HG02981 (cell line): ENCODE measurements at regions not wholly inside any gene's neighbourhood (a gene's known extent, or its start where the extent isn't known, plus 50 kb on each side); places are given as distances from the start of the nearest gene placed in this dataset.
A peak's percentile ranks its signal among the peaks of the same experiment; 100 is the strongest.
"Not testable (repeated sequence)": the region's sequence is repeated elsewhere in the genome, so short reads cannot be mapped to it uniquely, and the experiment has no call there.

Experiments used
- ATAC-seq: cut with Tn5 transposase; IDR thresholded peaks from one replicate; pipeline ENCODE4 v1.9.1; 2021; ENCODE audit warnings: mild to moderate bottlenecking, moderate library complexity; ENCODE audit not compliant: unreplicated experiment

DNA sequence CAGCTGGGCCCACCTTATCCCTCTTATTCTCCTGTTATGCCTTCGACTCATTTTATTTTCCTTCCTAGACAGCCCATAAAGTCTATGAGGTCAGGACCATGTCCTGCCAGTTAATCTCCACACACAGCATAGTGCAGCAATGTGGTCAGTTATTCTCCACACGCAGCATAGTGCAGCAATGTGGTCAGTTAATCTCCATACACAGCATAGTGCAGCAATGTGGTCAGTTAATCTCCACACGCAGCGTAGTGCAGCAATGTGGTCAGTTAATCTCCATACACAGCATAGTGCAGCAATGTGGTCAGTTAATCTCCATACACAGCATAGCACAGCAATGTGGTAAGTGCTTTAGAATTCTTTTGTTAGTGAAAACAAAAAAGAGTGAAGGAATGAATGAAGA lies 77.8 kb downstream of the TEX36 start:
- no peak for ATAC-seq

DNA sequence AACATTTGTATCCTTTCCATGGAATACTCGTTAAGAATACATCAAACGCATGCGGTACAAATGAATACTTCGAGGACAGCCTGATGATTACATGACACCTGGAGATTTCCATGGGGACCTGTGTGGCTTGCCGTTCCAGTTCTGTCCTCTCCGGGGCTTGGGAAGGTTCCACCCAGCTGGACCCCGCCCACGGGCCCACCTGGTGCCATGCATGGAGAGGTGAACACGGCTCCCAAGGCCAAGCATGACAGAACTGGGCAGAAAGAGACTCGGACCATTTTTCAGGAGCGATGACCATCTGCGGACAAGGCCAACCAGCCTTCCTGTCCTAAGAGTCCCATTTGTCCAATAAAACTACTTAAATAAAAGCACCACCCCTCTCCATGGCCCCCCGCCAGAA lies 80.1 kb downstream of the TEX36 start:
- no peak for ATAC-seq

DNA sequence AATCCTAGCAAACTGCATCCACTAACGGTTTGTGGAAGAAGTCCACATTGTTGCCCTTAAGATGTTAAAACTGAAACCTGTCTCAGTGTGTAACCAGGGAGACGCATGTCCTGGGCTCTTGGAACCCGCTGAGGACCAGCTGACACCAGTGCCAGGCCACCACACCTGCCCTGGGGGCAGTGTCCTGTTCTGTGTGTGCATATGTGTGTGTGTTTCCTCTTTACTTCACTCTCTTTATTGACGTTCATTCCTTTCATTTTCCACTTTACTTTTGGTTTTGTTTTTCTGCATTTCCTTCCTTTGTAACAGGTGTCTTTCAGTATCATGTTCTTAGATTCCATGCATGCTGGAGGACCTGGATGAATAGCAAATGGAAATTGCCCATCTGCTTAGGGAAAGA lies 83.8 kb downstream of the TEX36 start:
- no peak for ATAC-seq

DNA sequence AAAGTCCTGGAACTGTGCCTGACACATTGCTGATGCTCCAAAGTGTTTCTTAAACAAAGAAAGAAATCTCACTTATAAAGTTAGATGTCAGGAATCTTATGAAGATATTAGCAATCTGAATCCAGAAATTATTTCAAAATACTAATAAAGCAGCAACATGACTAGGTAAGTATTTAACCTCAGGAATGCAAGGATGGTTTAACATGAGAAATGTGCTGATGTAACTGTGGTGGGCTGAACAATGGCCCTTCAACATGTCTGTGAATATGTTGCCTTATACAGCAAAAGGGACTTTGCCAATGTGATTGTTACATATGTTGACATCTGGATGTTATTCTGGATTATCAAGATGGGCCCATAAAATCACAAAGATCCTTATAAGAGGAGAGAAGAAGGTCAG lies 87.1 kb downstream of the TEX36 start:
- ATAC-seq = no peak

DNA sequence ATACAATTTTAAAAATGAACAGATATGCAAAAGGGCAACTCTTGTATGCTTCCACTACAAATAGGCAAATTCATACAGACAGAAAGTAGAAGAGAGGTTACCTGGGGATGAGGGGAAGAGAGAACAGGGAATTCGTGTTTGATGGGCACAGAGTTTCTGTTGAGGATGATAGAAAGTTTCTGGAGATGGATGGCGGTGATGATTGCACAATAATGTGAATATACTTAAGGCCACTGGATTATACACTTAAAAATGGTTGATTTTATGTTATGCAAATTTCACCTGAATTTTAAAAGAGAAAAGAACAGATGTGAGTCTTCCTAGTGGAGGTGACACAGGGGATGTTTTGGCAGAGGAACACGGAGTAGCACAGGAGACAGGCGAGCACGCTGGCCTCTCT lies 89.3 kb downstream of the TEX36 start:
- no peak for ATAC-seq

DNA sequence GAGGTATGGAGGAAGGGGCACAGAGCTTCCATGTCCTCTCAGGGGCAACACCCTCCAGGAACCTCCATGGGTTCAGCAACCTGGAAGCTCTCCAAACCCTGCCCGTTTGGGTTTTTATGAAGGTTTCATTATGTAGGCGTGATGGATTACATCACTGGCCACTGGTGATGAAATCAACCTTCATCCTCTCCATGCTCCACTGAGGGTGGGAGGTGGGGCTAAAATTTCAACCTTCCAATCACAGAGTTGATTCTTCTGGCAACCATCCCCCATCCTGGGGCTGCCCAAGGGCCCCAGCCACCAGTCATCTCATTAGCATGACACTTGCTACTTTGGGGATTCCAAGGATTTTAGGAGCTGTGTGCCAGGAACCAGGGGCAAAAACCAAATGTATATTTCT lies 90.1 kb downstream of the TEX36 start:
- no peak for ATAC-seq

DNA sequence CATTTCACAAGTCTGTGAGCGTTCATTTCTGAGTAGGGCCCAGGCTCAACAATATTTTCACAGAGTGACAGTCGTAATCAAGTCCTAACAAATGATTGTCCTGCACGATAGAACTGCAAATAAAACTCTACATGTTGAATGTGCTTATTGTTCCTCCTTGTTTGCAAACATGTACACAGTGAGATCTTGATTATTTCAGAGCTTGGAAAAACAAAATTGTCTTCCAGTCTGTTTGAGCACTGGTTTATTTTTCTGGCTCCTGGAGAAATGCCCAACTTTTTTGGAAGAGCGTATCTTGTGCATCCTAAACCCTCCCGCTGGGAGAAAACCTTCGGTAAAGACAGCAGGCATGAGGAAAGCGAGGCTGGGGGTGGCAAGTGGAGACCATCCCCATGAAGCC lies 91.1 kb downstream of the TEX36 start:
- ATAC-seq = no peak

DNA sequence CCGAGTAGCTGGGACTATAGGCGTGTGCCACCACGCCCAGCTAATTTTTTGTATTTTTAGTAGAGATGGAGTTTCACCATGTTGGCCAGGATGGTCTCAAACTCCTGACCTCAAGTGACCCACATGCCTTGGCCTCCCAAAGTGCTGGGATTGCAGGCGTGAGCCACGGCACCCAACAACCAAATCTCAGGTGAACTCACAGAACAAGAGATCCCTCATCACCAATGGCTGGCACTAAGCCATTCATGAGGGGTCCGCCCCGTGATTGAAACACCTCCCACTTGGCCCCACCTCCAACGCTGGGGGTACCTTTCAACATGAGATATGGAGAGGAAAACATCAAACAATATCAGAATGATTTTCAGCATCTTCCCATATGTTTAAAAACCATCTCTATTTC lies 94.2 kb downstream of the TEX36 start:
- not testable (repeated sequence) for ATAC-seq

DNA sequence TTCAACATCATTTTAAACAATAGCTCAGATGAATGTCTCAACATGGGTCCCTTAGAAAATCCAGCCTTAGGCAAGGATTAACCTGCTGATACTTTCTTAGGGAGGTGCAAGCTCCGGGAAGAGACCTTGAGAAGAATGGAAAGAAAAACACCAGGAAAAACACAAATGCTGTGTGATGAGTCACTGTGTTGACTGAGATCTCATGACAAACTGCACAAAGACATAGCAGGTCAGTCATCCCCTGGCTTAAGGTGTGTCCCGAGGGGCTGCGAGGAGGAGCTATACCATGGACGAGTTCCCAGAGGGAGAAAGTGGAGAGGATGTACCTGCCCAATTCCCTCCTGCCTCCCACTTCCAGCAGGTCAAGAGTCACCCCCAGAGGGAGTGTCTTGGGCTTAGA lies 98.0 kb downstream of the TEX36 start:
- ATAC-seq = no peak

DNA sequence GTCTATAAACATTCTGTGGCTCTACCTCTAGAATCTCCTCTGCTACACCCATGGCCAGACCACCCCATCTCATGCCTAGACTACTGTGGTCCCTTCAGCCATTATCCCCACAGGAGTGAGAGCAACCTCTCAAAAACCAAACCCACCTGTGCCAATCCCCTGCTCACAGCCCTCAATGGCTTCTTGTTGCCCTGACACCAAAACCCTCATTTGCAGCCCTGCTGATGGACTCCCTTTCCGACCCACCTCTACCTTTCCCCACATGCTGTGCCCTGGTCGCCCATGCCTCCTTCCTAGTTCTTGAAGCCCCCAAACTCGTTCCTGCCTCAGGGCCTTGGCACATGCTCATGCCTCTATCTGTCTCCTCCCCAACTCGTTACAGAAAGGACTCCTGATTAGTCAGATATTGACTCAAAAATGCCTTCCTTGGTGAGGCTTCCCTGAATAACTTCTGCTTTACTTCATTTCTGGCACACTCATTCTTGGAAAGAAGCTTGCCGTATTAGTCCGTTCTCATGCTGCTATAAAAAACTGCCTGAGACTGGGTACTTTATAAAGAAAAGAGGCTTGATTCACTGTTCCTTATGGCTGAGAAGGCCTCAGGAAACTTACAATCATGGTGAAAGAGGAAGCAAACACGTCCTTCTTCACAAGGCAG lies 104.2 kb downstream of the TEX36 start:
- no peak for ATAC-seq

DNA sequence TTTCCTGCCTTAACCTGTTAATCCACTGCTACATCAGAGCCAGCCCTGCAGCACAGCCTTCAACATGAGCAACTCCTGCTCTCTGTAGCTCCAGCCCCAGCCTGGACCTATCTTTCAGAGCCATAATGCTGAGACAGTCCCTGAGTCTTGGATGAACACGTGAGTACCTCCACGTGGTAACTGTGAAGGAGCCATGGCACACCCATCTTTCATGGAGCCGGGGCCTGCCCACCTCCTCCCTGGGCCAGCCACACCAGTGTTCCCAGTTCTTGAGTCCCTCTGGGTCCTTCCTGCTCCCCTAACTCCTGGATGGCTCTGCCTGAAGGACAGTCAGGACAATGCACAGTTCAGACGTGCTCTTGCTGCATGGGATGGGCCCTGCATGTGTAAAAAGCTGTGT lies 107.1 kb downstream of the TEX36 start:
- no peak for ATAC-seq

DNA sequence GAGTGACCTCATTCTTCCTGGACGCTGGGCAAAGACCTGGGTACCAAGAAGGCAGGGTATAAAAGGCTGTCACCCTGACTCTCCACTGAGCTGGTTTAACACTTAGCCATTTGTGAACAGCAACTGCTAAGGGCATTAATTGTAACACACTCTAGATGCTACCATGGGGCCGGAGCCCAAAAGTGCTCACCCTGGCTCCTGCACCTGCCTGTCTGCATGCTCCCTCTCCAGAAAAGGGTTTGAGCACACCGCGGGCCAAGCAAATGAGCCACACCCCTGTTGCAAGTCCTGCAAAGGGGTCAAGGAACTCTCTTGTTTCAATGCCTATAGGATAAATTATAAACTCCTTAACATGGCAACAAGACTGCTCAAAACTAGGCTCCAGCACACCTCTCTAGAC lies 114.8 kb downstream of the TEX36 start:
- ATAC-seq = no peak

DNA sequence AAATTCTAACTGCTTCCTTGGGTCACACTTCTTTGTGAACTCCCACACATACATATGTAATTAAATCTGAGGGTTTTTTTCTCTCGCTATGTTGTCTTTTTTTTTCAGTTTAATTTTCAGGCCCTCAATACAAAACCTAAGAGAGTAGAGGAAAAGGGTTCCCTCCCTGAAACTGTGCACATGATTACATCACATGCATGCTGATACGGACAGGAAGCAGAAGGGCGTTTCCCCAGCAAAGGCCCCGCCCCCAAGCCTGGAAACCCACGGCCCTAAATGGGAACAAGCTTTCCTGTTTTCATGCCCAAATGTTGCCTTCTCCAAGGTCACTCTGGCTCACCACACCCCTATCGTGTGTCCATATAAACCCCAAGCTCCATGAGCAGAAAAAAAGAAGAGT lies 115.4 kb downstream of the TEX36 start:
- ATAC-seq = no peak

DNA sequence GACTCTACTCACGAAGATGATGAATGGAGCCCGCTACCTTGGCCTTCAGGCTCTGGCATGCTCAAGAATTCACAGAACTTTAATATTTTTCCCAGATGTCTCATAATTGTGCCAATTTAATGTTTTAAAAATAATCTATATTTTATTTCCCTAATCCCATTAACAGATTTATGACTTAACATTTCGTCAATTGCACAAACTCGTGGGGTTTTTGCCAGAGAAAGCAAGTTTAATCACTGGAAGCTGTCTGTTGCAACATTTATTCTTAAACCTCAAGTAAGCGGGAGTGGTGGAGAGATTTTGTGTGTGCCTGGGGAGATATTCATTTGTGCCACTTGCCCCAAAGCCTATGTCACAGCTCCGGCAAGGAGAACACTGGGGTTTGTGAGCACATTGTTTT lies 117.9 kb downstream of the TEX36 start:
- ATAC-seq = no peak

DNA sequence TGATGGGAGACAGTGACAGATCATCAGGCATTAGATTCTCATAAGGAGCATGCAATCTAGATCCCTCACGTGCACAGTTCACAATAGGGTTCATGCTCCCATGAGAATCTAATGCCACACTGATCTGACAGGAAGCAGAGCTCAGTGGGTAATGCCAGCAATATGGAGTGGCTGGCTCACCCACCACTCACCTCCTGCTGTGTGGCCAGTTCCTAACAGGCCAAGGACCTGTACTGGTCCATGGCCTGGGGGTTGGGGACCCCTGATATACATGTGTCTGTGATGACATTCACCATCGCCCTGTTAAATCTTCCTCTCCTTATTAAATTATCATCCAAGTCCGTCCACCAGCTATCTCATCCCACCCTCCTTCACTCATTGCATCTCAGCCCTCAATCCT lies 118.4 kb downstream of the TEX36 start:
- ATAC-seq = no peak

DNA sequence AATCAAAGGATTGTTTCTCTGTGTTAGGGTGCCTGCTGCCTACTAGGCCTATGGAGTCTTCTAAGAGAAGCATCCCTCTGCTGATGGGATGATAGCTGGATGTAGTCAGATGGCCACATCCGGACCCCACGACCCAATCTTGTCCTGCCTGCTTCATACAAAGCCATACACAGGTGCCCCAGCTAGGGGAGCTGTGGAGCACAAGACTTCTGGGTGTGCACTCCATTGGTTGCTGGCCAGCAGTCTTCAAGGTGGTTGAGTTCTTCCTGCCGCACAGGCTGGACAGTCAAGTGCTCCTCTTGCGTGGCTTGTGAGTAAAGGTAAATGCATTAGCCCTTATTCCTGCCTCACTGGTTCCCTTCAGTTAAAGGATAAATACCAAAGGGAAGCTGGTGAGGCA lies 120.2 kb downstream of the TEX36 start:
- no peak for ATAC-seq

DNA sequence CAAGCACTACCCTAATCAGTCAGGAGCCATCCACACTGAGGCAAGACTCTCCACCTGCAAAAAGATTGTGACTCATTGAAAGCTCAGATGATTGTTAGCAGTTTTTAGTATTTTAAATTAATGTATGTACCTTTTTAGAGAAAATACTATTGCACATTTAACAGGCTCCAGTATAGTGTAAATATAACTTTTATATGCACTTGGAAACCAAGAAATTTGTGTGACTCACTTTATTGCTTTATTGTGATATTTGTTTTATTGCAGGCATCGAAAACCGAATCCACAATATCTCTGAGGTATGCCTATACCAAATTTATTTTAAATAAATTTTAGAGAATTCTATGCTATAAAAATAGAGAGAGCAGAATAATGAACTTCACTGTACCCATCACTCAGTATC lies 122.0 kb downstream of the TEX36 start:
- ATAC-seq = no peak

DNA sequence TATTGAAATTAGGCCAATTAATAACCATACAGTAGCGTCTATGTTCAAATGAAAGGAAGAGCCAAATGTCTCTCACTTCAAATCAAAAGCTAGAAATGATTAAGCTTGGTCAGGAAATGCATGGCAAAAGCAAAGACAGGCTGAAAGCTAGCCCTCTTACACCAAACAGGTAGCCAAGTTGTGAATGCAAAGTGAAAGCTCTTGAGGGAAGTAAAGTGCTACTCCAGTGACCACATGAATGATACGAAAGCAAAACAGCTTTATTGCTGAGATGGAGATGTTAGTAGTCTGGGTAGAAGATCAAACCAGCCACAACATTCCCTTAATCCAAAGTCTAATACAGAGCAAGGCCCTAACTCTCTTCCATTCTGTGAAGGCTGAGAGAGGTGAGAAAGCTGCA lies 123.8 kb downstream of the TEX36 start:
- peak; percentile 99 for ATAC-seq

DNA sequence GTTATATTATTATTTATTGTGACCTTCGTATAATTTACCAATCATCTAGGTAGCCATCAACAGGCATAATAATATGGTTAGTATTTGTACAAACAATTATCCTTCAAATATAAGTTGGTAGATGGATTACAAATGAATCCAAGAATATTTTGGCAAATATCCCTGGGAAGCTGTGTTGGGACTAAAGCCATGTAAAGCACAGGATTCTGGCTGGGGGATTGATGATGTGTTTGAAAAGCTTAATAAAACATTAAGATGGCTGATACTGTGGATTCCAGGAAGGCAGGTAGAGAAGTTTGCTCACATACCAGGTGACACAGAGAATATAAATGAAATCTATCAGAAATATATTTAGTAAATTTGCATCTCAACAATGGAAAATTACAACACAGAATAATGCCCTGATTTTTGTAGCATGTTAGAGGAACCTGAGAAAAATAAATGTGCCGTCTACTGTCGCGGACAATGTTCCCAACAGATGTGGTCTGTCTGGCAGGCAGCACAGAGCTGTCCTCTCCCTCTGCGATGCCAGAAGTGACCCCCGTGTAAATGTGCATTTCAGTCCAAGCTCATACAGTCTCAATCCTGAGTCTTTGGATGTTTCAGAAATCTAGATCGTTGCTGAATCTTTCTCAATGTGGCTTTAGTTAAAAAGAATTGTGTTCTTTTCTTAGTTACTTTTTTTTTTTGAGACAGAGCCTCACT lies 125.0 kb downstream of the TEX36 start:
- no peak for ATAC-seq

DNA sequence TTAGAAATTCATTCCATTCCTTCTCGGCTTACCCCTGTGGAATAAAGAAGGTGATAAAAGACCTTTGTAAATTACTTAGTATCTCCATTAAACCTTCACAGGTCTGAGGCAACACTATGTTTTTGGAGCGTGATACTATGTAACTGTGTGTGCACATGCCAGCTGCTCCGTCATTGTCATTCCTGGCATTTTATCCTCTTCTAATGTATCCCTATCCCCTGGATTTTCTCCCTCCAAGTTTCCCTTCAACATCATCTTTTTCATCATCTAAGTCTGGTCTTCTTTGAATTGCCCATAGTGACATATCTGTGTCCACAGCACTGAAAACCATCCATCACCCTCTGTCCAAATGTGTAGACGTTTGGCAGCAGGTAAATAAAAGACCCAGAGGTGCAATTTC lies 125.7 kb downstream of the TEX36 start:
- ATAC-seq = no peak

DNA sequence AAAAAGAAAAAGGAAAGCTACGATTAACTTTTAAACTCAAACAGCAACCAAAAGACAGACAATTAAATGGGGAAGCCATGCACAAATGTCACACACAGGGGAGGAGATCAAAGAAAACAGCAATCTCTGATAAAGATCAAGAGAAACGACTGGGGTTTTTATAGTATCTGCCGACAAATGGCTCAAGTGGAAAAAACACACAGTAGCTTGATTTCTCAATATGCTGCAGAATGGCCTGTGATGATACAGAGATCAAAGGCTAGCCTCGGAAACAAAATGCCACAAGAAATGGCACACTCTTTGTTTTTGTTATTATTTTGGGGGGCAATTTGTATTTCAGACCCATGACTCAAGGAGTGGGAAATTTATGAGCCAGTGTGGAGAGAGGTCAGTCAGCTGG lies 126.1 kb downstream of the TEX36 start:
- no peak for ATAC-seq

DNA sequence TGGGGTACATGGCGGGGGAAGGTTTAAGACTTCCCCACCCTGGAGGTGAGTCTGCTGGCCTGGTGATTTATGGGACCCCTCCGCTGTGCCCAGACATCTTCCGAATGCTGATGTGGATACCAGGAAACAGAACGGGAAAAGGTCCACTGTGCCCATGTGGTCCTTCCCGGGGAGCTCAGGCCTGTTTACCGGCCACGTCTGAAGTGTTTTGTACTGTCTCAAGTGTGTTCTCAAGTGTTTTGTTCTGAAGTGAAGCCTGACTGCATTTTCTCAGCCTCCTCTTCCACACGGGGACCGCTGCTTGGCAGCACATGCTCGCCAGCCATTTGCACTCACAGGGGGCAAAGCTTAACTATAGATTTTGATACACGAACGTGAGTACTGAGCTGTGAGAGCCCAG lies 127.2 kb downstream of the TEX36 start:
- ATAC-seq = no peak

DNA sequence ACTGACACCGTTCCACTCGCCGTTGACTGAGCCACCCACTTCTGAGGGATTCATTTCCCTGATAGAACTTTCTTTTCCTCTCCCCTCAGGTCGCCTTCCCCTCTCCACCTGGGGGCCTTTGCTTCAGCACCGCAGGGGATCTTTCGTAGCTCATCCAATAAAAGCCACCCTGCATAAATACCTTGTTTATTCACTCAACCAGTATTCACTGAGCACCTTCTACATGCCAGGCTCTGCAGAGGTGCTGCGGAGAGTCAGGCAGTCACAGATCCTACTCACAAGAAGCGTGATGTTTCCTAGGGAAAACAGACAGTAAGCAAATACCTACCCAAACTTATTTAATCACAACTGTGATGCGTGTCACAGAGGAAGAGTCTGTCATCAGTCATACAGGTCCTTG lies 127.7 kb downstream of the TEX36 start:
- ATAC-seq = no peak
